Thymus (tissue), 11 donors: ENCODE measurements at regions not wholly inside any gene's neighbourhood (a gene's known extent, or its start where the extent isn't known, plus 50 kb on each side); places are given as distances from the start of the nearest gene placed in this dataset.
"Not testable (repeated sequence)": the region's sequence is repeated elsewhere in the genome, so short reads cannot be mapped to it uniquely, and the experiment has no call there.

Experiments
- DNase-seq, 9 donors: peaks; one replicate each; pipeline ENCODE4 v3.0.0-alpha.2; 2013; ENCODE audit warnings: low spot score in 9 of 9, low read depth in 6 of 9, missing footprints in 1 of 9
- H3K27ac ChIP-seq, 2 donors: one replicate each; pipeline ENCODE4 v1.5.1; 2013; ENCODE audit warnings: control low read depth in 1 of 2, low read depth in 1 of 2, low read length in 1 of 2, mild to moderate bottlenecking in 1 of 2, moderate library complexity in 1 of 2
- H3K27me3 ChIP-seq, 2 donors: one replicate each; pipeline ENCODE4 v1.5.1; 2013; ENCODE audit warnings: low read length in 1 of 2; ENCODE audit not compliant: control insufficient read depth in 2 of 2, insufficient read depth in 1 of 2
- H3K36me3 ChIP-seq, 2 donors: one replicate each; pipeline ENCODE4 v1.5.1; 2013; ENCODE audit warnings: low read length in 1 of 2, mild to moderate bottlenecking in 1 of 2, moderate library complexity in 1 of 2; ENCODE audit not compliant: control insufficient read depth in 2 of 2, insufficient read depth in 2 of 2
- H3K4me1 ChIP-seq, 2 donors: one replicate each; pipeline ENCODE4 v1.5.1; 2013; ENCODE audit warnings: low read length in 2 of 2; ENCODE audit not compliant: control insufficient read depth in 2 of 2, insufficient read depth in 2 of 2
- H3K4me3 ChIP-seq, 2 donors: one replicate each; pipeline ENCODE4 v1.5.1; 2013; ENCODE audit warnings: low read length in 2 of 2, control low read depth in 1 of 2, mild to moderate bottlenecking in 1 of 2
- H3K9me3 ChIP-seq, 2 donors: one replicate each; pipeline ENCODE4 v1.5.1; 2013; ENCODE audit warnings: low read length in 1 of 2, mild to moderate bottlenecking in 1 of 2; ENCODE audit not compliant: control insufficient read depth in 2 of 2, insufficient read depth in 1 of 2
- WGBS: extraction: QIAGEN DNeasy Blood & Tissue Kit; methylation state at CpG from one replicate; pipeline ENCODE4 v1.1.7; 2013; 5-methylcytosine and 5-hydroxymethylcytosine counted together
- donor health status: healthy.

GRCh38 chr5:109283086-109283485 lies 126.7 kb downstream of the PJA2 start:
- H3K9me3 ChIP-seq, H3K4me1 ChIP-seq, DNase-seq, H3K27me3 ChIP-seq, H3K4me3 ChIP-seq, H3K27ac ChIP-seq, H3K36me3 ChIP-seq: not testable (repeated sequence)
- WGBS = 92% methylated on average over 1 of the region's 1 CpG

GRCh38 chr5:109281136-109281690 lies 128.6 kb downstream of the PJA2 start:
- no peak for DNase-seq
- Histone ChIP-seq H3K4me3 (no peak overlapping the region), H3K36me3 (no peaks in the 10 kb centered on the region), H3K9me3 (no peaks in the 10 kb centered on the region), H3K27ac (no peak overlapping the region), H3K27me3 (no peaks in the 10 kb centered on the region), H3K4me1 (no peaks in the 10 kb centered on the region)
- 95% methylated on average over 3 of the region's 3 CpGs for WGBS

GRCh38 chr5:109278141-109278540 lies 131.6 kb downstream of the PJA2 start:
- Histone ChIP-seq H3K4me3 (no peak overlapping the region), H3K27me3 (no peaks in the 10 kb centered on the region), H3K9me3 (no peaks in the 10 kb centered on the region), H3K4me1 (no peaks in the 10 kb centered on the region), H3K27ac (no peak overlapping the region), H3K36me3 (no peaks in the 10 kb centered on the region)
- WGBS = 90% methylated on average over 2 of the region's 2 CpGs
- no peak for DNase-seq

- WGBS = 97% methylated on average over 2 of the region's 2 CpGs
Observed at GRCh38 chr5:109275919-109276318, 133.9 kb downstream of the PJA2 start.

GRCh38 chr5:109273594-109273993 lies 136.2 kb downstream of the PJA2 start:
- DNase-seq = no peak
- no peaks in the 10 kb centered on the region for H3K27me3 ChIP-seq
- H3K36me3 ChIP-seq = no peaks in the 10 kb centered on the region
- no peaks in the 10 kb centered on the region for H3K4me1 ChIP-seq
- H3K4me3 ChIP-seq = no peak overlapping the region
- no peaks in the 10 kb centered on the region for H3K9me3 ChIP-seq
- H3K27ac ChIP-seq = no peak overlapping the region

More at GRCh38 chr5:109275919-109276318, 133.9 kb downstream of the PJA2 start:
- no peaks in the 10 kb centered on the region for H3K36me3 ChIP-seq
- no peak overlapping the region for H3K27ac ChIP-seq
- no peaks in the 10 kb centered on the region for H3K27me3 ChIP-seq
- H3K4me3 ChIP-seq = no peak overlapping the region
- DNase-seq = no peak
- no peaks in the 10 kb centered on the region for H3K9me3 ChIP-seq
- no peaks in the 10 kb centered on the region for H3K4me1 ChIP-seq

- Histone ChIP-seq H3K36me3 (no peaks in the 10 kb centered on the region), H3K27me3 (no peaks in the 10 kb centered on the region), H3K4me3 (no peak overlapping the region), H3K27ac (no peak overlapping the region), H3K4me1 (no peaks in the 10 kb centered on the region), H3K9me3 (peaks cover 0 to 9% of the 10 kb centered on the region in 2 donors)
- no peak for DNase-seq
- whole genome bisulfite sequencing = 86% methylated on average over 1 of the region's 1 CpG
Observed at GRCh38 chr5:109267283-109267682, 142.5 kb downstream of the PJA2 start.

- Histone ChIP-seq H3K27me3 (no peaks in the 10 kb centered on the region), H3K9me3 (no peaks in the 10 kb centered on the region), H3K4me3 (no peak overlapping the region), H3K4me1 (no peaks in the 10 kb centered on the region), H3K36me3 (no peaks in the 10 kb centered on the region), H3K27ac (no peak overlapping the region)
- WGBS = 98% methylated on average over 4 of the region's 4 CpGs
- DNase-seq = no peak
Observed at GRCh38 chr5:109258755-109259154, 151.0 kb downstream of the PJA2 start.

- no peaks in the 10 kb centered on the region for H3K36me3 ChIP-seq
- H3K4me1 ChIP-seq = no peaks in the 10 kb centered on the region
- no peak overlapping the region for H3K4me3 ChIP-seq
- WGBS = 98% methylated on average over 2 of the region's 2 CpGs
- H3K9me3 ChIP-seq = no peaks in the 10 kb centered on the region
- DNase-seq = no peak
- H3K27me3 ChIP-seq = no peaks in the 10 kb centered on the region
- no peak overlapping the region for H3K27ac ChIP-seq
Observed at GRCh38 chr5:109256486-109256885, 153.3 kb downstream of the PJA2 start.

GRCh38 chr5:109254511-109254910 lies 155.3 kb downstream of the PJA2 start:
- WGBS = 69% methylated on average over 1 of the region's 1 CpG
- no peak overlapping the region for H3K27ac ChIP-seq
- no peaks in the 10 kb centered on the region for H3K4me1 ChIP-seq
- H3K4me3 ChIP-seq = no peak overlapping the region
- no peak for DNase-seq
- no peaks in the 10 kb centered on the region for H3K36me3 ChIP-seq
- no peaks in the 10 kb centered on the region for H3K9me3 ChIP-seq
- no peaks in the 10 kb centered on the region for H3K27me3 ChIP-seq

GRCh38 chr5:109253262-109253661 lies 156.5 kb downstream of the PJA2 start:
- 91% methylated on average over 5 of the region's 5 CpGs for WGBS
- H3K9me3 ChIP-seq = no peaks in the 10 kb centered on the region
- DNase-seq = no peak
- H3K27me3 ChIP-seq = no peaks in the 10 kb centered on the region
- no peaks in the 10 kb centered on the region for H3K4me1 ChIP-seq
- no peak overlapping the region for H3K4me3 ChIP-seq
- H3K36me3 ChIP-seq = no peaks in the 10 kb centered on the region
- no peak overlapping the region for H3K27ac ChIP-seq
